OCI-LY1 (cell line): ENCODE measurements at regions not wholly inside any gene's neighbourhood (a gene's known extent, or its start where the extent isn't known, plus 50 kb on each side); places are given as distances from the start of the nearest gene placed in this dataset.

Source experiments
- CTCF ChIP-seq: fragments of 200-600 bp; sonication (generic), shearing (Covaris generic); IDR thresholded peaks from 2 replicates; pipeline ENCODE4 v1.5.1; 2017; ENCODE audit warnings: mild to moderate bottlenecking, antibody characterized with exemption, low read length, moderate library complexity, mixed read lengths
- EZH2 ChIP-seq: fragments of 200-600 bp; sonication (generic), shearing (Covaris generic); IDR thresholded peaks from 2 replicates; pipeline ENCODE4 v1.8.0; 2017; ENCODE audit warnings: borderline replicate concordance, mixed run types, mild to moderate bottlenecking, antibody characterized with exemption, low read length, moderate library complexity, mixed read lengths

GRCh38 chr5:135116160-135116561 lies 82.1 kb upstream of the PITX1 start:
- TF ChIP-seq EZH2 (no peak), CTCF (no peak)
